HL-60 (cell line): ENCODE measurements at regions not wholly inside any gene's neighbourhood (a gene's known extent, or its start where the extent isn't known, plus 50 kb on each side); places are given as distances from the start of the nearest gene placed in this dataset.
"Not testable (repeated sequence)": the region's sequence is repeated elsewhere in the genome, so short reads cannot be mapped to it uniquely, and the experiment has no call there.

ENCODE experiments used
- DNase-seq, 2 experiments: peaks; one replicate each; pipeline ENCODE4 v3.0.0-alpha.2; 2010 to 2020; ENCODE audit warnings: low read depth in 1 of 2, low spot score in 1 of 2
- H3K27ac ChIP-seq: fragments of 250-450 bp; sonication (Bioruptor Pico); replicated peaks from 2 replicates; pipeline ENCODE4 v1.5.1; 2020; ENCODE audit warnings: mild to moderate bottlenecking, moderate library complexity
- H3K27me3 ChIP-seq: fragments of 250-450 bp; sonication (Bioruptor Pico); 2 replicates; pipeline ENCODE4 v1.5.1; 2021; ENCODE audit warnings: mild to moderate bottlenecking, moderate library complexity; ENCODE audit not compliant: insufficient read depth, poor library complexity, severe bottlenecking
- H3K4me3 ChIP-seq: replicated peaks from 2 replicates; pipeline ENCODE4 v1.5.1; 2011; ENCODE audit warnings: mild to moderate bottlenecking, control low read depth, low read length; ENCODE audit not compliant: insufficient read depth
- CTCF ChIP-seq: IDR thresholded peaks from one replicate; pipeline ENCODE4 v1.5.1; 2011; ENCODE audit warnings: low read length, control low read depth, inconsistent platforms; ENCODE audit not compliant: insufficient read depth
- GABPA ChIP-seq: IDR thresholded peaks from 2 replicates; pipeline ENCODE4 v1.6.1; 2012; ENCODE audit warnings: low read depth
- POLR2AphosphoS5 ChIP-seq: IDR thresholded peaks from 2 replicates; pipeline ENCODE4 v1.6.1; 2012; ENCODE audit warnings: low read depth
- REST ChIP-seq: IDR thresholded peaks from 2 replicates; pipeline ENCODE4 v1.6.1; 2012; ENCODE audit warnings: low read depth; ENCODE audit not compliant: insufficient replicate concordance
- SPI1 ChIP-seq: IDR thresholded peaks from 2 replicates; pipeline ENCODE4 v1.6.1; 2012; ENCODE audit warnings: low read depth, mild to moderate bottlenecking, borderline replicate concordance

GRCh38 chr9:22508354-22508753, 61.7 kb downstream of the DMRTA1 start:
- DNase-seq, H3K27ac ChIP-seq, H3K27me3 ChIP-seq, H3K4me3 ChIP-seq: not testable (repeated sequence)

- H3K27me3 ChIP-seq, result no peaks in the 10 kb centered on the region
- H3K4me3 ChIP-seq, result no peak overlapping the region
- TF ChIP-seq REST (no peak), SPI1 (no peak), POLR2AphosphoS5 (no peak), GABPA (no peak), CTCF (no peak)
- no peak overlapping the region for H3K27ac ChIP-seq
- no peak for DNase-seq
Observed at GRCh38 chr9:22508790-22509189, 62.2 kb downstream of the DMRTA1 start.

GRCh38 chr9:22512495-22512894, 65.9 kb downstream of the DMRTA1 start:
- no peak for DNase-seq
- H3K27ac ChIP-seq, result no peak overlapping the region

More at GRCh38 chr9:22512495-22512894, 65.9 kb downstream of the DMRTA1 start:
- H3K4me3 ChIP-seq, result no peak overlapping the region
- no peak for TF ChIP-seq POLR2AphosphoS5
- TF ChIP-seq CTCF, result no peak
- TF ChIP-seq SPI1, result no peak
- no peak for TF ChIP-seq REST
- no peak for TF ChIP-seq GABPA
- no peaks in the 10 kb centered on the region for H3K27me3 ChIP-seq
